HG03442 (cell line): ENCODE measurements at regions not wholly inside any gene's neighbourhood (a gene's known extent, or its start where the extent isn't known, plus 50 kb on each side); places are given as distances from the start of the nearest gene placed in this dataset.

Experiments used
- ATAC-seq: cut with Tn5 transposase; IDR thresholded peaks from one replicate; pipeline ENCODE4 v1.9.1; 2021; ENCODE audit warnings: mild to moderate bottlenecking, moderate library complexity; ENCODE audit not compliant: unreplicated experiment

DNA sequence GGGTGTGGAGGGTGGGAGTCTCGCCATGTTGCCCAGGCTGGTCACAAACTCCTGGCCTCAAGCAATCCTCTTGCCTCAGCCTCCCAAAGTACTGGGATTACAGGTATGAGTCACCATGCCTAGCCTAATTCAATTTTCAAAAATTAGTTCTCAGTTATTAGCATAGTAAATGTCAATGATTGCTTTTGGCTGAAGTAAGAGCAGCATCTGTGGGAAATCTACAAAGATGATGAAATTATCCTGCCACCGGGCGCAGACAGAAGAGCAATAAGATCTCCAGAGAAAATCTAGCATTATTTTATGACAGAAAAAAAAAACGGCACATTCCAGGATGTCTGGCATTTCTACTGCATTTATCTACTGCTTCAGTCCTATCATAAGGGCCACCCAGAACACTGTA lies 97.9 kb upstream of the DAAM1 start:
- ATAC-seq = no peak

DNA sequence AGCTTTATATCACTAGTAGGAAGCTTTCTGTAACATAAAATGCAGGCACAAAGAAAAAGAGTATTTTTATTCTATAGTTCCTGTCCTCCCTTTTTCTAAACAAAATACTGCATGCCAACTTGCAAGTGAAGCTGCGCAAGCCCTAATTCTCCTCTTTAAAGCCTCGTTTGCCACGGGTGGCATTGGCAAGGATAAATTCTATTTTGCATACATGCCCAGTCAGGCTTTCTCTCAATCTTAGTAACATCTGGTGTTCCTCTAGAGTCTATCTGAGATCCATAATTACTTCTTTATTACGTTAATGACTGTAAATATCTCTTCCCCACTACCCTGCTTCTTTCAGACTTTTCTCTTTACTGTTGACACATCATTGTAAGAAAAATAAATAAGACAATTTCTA lies 97.1 kb upstream of the DAAM1 start:
- ATAC-seq = no peak

DNA sequence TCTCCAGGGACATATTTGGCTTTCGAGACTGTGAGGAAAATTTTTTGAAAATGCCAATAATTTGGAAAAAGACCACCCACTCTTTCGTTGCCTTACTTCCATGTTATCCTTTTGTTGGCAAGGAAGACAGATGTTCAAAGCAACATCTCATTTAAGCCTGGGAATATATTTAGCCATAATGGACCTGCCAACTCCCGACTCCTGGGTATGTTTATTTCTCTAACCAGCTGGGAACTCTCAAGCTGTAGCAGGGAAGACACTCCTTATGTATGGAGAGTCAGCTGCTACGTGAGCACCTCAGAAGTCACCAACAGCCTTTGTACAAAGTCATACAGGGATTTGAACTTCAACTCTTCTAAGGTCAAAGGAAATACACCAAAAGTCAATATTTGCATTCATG lies 96.5 kb upstream of the DAAM1 start:
- no peak for ATAC-seq

DNA sequence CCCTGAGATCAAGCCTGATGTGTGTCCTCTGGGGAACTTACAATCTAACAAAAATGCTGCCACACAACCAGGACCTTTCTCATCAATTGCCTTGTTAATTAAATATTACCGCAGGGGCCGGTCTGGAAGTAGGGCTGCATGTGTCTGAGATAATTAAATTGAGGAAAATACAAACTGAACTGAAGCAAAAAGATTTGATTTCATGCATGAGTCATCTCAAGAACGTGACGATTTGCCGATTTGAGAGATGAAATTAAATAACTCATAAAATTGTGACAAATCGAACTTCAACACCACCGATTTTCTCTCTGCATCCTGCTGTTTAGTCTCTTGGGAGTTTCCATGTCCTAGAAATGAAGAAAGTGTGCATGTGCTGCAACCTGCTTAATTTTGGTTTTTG lies 94.6 kb upstream of the DAAM1 start:
- ATAC-seq = no peak

DNA sequence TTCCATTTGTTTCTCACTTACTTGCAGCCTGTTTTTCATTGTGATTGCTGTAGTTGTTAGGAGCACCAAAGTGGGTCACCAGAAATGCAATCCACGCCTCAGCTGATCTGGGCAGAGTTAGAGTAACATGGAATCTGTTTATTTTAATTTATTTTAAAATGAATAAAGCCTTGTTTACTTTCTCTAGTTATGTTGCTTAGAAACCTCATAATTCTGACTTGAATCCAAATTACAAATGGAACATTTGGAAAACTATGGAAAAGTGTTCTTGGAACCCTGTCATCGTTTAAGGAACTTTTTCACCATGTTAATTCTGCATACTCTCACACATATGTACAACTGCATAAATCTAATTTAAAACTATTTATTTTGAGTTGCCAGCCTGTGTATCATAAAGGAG lies 92.2 kb upstream of the DAAM1 start:
- ATAC-seq = no peak

DNA sequence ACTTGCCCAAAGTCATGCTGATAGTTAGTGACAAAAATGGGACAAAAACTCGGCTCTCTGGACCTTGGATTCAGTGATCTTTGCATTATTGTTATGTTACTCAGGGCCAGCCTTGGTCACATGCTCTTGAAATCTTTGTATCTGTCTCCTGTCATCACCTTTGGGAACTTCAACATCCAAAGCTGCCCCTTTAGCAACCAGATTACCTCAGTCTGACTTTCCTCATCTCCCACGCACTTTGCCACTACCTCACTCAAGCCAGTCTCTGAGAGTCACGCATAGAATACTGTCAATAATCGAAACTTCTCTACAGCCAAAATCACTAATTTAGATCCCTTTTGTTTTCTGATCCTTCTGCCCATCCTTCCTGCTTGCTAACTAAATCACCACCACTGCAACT lies 90.8 kb upstream of the DAAM1 start:
- no peak for ATAC-seq

DNA sequence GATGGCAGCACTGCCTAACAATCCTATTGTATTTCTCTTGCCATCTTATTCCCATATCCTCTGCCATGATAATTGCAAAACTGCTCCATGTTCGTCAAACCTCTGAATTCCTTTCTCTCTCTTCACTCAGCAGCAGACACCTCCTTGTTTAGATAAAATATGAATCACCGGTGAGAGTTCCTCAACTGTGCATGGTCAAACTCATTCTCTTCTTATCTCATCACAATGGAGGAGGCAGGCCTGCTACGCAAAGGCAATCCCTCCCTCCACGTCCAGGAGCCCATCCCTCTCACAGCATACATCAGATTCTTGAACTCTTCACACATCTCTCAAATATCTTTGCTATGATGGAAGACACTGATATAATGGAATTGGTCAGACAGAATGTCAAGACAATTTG lies 90.1 kb upstream of the DAAM1 start:
- ATAC-seq = no peak

DNA sequence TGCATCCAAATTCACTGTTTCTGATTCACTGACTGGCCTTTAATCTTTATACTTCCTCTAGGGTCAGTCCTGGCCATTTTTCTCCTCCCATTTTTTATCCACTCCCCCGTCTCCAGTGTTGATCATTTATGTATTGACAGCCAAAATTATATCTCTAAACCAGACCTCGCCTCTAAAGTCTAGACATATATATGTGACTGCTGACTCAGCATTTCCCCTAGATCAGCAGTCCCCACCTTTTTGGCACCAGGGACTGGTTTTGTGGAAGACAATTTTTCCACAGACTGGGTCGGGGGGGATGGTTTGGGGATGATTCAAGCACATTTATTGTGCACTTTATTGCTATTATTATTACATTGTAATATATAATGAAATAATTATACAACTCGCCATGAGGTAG lies 88.3 kb upstream of the DAAM1 start:
- no peak for ATAC-seq

DNA sequence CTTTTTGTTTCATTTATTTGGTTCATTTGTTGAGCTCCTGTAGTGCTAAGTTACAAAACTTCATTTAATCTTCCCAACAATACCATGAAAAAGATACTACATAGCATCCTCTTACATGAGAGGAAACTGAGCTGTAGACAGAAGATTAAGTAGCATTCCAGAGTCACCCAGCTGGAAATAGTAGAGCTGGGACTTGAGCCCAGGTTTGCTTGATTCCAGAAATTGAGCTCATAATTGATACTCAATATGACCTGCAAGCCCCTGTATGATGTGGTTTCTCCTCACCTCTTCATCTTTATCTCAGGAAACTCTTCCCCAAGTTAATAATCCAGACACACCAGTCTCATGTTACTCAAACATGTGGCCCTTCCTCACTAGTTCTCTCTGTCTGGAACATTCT lies 87.0 kb upstream of the DAAM1 start:
- no peak for ATAC-seq

DNA sequence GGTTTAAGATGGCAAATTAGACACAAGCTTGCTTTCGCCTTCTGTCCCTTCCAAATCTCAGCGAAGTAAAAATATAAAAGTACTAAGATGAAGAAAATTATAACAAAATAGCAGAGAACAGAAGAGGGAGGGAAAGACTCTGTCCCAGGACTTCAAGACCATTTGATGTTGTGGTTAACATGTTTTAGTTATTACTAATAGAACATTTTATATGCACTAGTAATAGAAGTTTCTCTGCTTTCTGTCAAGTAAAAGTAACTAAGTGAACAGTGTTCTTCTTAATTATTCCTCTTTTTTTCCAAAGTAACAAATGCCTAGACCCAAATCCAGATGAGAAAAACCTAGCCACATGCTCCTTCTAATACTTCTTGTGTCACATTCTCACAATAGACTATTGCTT lies 85.1 kb upstream of the DAAM1 start:
- no peak for ATAC-seq

DNA sequence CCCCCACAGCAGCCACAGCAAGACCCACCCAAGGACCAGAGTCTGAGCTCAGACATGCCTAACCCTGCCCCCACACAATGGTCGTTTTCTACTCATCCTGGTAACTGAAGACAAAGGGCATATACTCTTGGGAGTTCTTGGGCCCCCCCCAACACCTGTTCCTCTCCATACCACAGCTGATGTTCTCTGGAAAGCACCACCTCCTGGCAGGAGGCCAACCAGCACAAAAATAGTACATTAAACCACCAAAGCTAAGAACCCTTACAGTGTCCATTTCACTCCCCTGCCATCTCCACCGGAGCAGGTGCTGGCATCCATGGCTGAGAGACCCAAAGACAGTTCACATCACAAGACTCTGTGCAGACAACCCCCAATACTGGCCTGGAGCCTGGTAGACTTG lies 80.6 kb upstream of the DAAM1 start:
- no peak for ATAC-seq

DNA sequence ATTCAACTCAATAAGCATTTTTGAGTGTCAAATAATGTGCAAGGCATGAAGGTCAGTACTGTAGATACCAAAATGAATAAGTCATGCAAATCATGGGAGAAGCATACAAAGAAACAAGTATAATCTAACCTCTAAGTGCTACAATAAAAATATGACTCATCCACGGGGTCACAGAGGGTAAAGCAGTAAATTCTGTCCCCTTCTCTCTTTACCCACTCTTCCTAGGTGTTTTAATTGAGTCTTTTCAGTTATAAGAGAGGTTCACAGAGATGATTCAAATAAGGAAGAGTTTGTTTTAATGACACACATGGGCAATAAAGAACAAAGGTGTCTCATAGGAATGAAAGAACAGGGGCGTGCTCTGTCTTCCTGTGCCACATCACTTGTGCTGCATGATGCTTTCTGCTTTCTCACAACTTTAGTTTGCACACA lies 71.5 kb upstream of the DAAM1 start:
- ATAC-seq = peak; percentile 78

DNA sequence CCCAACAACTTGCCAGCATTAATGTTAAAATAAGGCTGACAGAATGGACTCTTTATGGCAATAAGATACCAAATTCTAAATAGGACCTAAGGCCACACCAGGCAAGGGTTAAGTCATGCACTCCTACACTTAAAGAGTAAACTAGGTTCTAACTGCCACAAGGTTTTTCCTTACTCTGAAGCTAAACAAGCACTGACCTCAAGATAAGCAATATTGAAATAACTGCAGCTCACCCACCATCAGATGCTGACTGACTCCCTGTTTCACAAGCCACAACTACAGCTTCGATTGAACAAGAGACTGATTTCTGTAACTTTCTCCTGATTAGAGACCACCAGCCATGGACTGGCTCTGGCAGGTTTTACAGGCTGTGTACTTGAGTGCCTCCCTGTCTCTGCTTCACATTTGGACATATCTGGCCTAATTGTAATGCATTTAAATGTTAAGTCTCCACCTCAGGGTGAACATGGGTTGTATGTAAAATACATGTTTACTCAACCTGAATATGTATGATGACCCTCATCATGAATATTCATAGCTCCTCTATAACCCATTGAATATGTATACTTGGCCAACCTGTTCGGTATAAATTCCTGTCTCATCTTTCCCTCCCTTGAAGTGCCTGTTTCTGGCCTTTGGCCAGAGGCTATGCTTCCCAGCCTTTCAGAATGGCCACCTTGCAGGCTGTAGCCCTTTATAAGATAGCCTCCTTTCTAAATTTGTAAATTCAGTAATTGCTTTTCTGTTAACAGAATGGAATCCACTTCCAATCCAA lies 70.5 kb upstream of the DAAM1 start:
- ATAC-seq = no peak

DNA sequence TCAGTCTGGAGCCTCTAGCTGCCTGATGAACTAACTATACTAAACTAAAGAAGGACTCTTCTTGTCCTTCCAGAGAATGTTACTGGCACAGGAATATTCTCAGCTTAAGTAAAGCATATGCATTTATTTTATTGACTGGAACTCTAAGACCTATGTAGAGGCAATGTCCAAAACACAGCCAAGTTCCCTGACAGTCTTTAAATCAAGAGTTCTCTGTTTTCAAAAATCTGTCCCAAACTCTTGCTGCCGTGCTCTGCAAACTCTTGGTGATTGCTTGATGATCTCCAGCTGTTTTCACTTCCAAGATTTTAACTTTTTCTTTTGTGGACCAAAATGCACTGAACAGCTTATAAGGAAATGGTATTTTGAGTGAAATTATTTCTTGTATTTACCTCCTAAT lies 67.5 kb upstream of the DAAM1 start:
- no peak for ATAC-seq

DNA sequence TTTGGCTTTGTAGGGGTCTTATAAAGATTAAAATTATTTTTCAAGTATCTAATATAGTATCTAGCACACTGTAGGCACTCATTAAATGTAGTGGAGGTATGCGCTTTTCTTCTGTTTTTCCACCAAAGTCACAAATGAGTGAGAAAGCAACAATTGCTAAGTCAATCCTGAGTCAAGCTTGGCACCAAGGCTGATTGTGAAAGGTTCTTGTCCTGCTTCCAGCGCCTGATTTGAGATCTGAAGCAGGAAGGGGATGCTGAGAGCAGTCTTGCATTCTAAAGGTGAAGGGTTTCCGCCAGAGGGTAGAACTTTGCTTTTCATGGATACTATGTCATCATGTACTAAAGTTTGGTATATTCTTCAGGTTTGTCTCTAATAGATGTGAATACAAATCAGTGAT lies 64.9 kb upstream of the DAAM1 start:
- ATAC-seq = no peak

DNA sequence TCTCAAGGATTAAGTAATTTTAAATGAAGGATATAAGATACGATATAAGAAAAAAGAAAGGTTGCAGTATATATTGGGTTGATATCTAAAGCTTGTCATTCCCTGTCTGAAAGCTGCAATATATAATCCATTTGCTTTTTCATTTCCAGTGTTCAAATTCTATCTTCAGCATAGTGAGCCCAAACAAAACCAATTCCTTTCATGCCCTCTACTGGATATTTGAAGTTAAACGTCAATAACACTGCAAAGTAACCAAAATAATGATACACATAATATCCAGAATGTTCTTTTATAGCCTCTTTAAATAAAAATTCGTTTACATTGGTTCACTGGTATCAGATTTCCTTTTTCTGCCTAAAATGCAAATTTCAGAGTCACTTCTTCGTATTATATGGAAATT lies 64.5 kb upstream of the DAAM1 start:
- ATAC-seq = no peak

DNA sequence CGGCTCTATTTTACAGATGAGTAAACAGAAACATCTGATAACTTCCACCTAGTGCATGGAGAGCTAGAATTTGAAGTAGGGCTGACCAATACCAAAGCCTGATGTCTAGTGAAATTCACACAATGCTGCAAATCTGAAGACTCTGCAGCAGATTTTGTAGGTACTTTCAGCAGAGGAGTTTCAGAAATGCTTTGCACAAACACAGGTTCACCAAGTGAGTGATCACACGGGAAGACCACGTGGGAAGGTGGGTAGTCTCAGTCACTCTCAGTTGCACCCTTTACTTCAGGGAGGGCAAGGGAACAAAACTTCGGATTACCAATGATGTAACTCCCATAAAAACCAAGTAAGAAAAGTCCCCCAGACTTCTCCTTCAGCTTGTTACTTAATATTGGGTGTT lies 63.3 kb upstream of the DAAM1 start:
- no peak for ATAC-seq

DNA sequence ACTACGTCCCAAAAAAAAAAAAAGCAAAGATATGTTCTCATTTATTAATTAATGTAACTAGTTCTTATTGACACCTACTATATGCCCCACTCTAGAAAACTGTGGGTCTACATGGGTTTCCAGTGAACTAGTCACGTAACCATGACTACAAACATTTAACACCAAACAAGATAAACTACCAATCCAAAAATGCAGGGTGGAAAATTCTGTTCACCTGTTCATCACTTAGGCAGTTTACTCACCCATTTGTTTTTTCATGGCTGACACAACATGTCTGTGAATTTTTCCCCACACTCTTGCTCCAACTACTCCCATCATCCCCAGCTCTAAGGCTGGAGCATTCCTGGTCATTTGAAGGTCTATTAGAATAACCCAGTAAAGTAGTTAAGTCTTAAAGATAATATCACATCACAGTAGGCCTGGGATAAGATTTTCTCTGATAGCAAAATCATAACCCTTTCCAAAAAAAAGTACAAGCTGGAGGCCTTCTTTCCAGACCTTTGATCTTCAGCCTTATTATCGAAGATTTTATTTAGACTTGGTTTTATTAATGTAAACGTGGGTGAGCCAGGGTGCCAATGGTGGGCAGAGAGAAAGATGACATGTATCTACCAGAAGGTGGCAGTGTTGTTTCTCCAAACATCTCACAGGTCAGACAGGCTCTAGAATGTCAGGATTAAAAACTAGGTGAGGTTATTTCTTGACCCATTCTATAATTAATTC lies 61.6 kb upstream of the DAAM1 start:
- no peak for ATAC-seq

DNA sequence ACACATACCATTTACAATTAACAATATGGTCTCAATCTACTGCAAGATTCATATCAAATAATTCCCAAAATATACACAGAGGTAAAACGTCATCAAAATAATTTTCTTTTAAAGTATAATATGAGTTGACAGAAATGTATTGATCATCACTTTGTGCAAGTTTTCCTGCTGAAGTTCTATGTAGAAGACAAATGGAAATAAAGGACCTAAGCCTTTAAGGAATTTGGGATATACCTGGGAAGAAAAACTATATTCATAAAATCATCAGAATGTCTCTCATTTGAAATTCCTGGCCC lies 61.1 kb upstream of the DAAM1 start:
- no peak for ATAC-seq

DNA sequence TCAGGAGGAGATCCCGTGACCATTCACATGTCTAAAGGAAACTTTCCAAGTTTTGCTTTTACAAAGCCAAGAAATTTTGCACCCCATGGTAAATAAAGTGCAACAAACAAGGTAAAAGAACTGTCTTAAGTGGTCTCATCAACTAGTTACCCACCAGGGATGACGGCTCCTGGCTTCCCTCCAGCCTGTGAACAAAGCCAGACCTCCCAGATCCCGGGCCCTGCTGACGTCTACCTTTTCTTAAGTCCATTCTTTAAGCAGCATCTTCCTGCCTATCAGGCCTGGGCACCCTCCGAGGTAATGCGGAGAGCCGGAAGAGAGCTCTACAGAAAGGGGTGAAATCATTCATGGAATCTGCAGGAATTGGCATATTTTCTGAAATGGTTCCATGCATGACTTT lies 58.0 kb upstream of the DAAM1 start:
- no peak for ATAC-seq

DNA sequence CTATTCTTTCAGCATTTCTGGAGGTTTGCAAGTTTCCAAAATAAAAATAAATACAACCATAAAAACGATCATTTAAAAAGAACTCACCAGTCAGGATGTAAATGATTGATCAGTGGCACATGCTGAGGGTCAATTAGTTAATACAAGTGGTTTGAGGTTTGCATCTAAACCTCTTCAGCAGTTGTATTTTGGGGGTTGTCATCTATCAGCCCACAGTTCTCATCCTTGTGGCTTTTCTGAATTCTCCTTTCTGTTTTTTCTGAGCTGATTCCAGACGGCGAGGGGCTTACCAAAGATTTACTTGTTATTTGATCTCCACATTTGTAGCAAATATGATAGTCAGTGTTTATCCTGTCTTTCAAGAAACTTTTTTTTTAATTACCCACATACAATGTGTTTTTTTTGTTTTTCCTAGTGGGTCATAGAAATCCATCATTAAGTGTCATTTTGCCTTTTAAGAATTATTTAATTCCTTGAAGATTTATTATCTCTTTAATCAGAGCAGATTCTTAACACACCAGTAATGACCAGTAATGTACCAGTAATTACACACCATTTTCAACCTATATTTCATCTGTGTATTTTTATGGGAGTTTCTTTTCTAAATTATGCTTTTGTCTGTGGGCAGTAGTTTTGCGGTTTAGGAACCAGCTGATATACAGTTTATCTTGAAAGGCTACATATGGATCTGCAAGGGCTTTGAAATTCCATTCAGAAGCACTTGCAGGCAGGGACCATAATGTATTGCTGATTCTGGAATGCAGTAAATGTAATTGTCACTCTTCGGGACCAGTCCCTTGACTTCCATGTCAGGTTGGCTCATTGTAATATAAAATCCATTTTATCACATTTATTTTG lies 56.3 kb upstream of the DAAM1 start:
- ATAC-seq = no peak
